HFF-Myc (cell line): ENCODE measurements at regions not wholly inside any gene's neighbourhood (a gene's known extent, or its start where the extent isn't known, plus 50 kb on each side); places are given as distances from the start of the nearest gene placed in this dataset.

ENCODE experiments used
- DNase-seq: peaks from one replicate; pipeline ENCODE4 v3.0.0-alpha.2; 2011; ENCODE audit warnings: low read depth; ENCODE audit errors: extremely low read depth
- H3K4me3 ChIP-seq: replicated peaks from 2 replicates; pipeline ENCODE4 v1.5.1; 2011; ENCODE audit warnings: low read depth, mild to moderate bottlenecking, control low read depth, low read length
- CTCF ChIP-seq: IDR thresholded peaks from 2 replicates; pipeline ENCODE4 v1.5.1; 2012; ENCODE audit warnings: mild to moderate bottlenecking, low read depth, low read length, control low read depth; ENCODE audit errors: missing control alignments

DNA sequence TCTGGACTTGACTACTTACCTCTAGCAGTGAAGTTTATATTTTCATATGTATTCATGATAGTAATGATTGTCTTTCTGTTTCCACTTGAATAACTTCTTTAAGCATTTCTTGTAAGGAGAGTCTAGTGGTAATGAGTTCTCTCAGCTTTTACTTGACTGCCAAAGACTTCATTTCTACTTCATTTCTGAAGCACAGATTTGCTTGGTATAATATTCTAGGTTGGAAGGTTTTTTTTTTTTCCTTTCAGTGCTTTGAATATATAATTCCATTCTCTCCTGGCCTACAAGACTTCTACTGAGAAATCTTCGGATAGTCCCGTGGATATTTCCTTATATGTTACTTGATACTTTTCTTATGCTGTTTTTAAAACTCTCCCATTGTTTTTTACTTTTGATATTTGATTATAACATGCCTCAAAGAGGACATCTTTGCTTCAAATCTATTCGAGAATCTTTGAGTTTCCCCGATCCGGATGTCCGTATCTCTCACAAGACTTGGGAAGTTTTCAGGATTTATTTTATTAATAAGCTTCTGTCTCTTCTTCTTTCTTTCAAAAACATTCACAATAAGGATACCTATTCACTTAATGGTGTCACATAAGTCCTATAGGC, 1560.0 kb downstream of the PCDH9 start:
- no peak overlapping the region for H3K4me3 ChIP-seq

DNA sequence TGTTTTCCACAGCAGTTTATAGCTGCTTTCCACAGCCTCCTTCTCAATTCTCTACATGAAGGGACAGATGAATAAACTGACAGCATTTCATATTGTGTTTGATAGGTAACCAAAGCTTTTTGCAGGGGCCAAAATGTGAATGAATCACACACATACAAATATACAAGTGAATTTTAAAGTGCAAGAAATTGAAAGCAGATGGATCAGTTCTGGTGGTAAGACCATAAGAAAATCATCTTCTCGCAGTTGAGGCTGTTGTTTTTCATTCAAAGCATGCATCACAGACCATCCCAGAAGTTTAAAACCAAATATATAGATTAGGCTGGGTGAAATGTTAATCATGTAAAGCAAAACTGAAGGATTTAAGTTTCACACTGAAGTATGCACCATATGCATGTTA, 1569.4 kb downstream of the PCDH9 start:
- DNase-seq, result no peak
- H3K4me3 ChIP-seq, result no peak overlapping the region
- TF ChIP-seq CTCF, result no peak

More for the DNA sequence above, 1560.0 kb downstream of the PCDH9 start:
- DNase-seq, result no peak
- no peak for TF ChIP-seq CTCF

- no peak for TF ChIP-seq CTCF
- DNase-seq, result no peak
- H3K4me3 ChIP-seq, result no peak overlapping the region
These were observed 1573.3 kb downstream of the PCDH9 start for GRCh38 chr13:65656740-65657329.

DNA sequence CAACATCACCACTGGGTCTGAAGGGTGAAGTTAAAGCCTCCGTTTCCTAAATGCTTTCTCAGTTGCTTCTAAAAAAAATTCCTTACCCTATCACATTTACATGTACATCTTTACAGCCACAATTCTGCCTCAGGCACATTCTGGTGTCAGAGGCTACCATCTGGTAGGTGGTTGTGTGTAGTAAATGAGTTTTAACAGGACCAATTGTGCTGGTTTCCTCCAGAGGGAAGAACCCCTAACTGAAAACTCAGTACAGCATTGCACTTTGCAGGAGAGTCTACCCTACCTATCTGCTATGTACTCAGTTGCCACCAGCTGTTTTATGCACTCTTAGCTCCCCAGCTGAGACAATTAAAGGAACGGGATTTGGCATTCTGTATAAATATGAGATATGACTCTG, 1576.5 kb downstream of the PCDH9 start:
- TF ChIP-seq CTCF, result no peak
- no peak for DNase-seq
- H3K4me3 ChIP-seq, result no peak overlapping the region

GRCh38 chr13:65650321-65650720, 1579.8 kb downstream of the PCDH9 start:
- H3K4me3 ChIP-seq, result no peak overlapping the region
- TF ChIP-seq CTCF, result no peak
- DNase-seq, result no peak

- no peak for TF ChIP-seq CTCF
- DNase-seq, result no peak
- no peak overlapping the region for H3K4me3 ChIP-seq
These were observed 1587.1 kb downstream of the PCDH9 start for GRCh38 chr13:65642996-65643395.

- no peak overlapping the region for H3K4me3 ChIP-seq
- no peak for DNase-seq
- TF ChIP-seq CTCF, result no peak
These were observed 1587.8 kb downstream of the PCDH9 start for GRCh38 chr13:65642301-65642700.
